NB4 (cell line): ENCODE measurements at regions not wholly inside any gene's neighbourhood (a gene's known extent, or its start where the extent isn't known, plus 50 kb on each side); places are given as distances from the start of the nearest gene placed in this dataset.

ENCODE experiments used
- MYC ChIP-seq: IDR thresholded peaks from 2 replicates; pipeline ENCODE4 v1.6.1; 2011; ENCODE audit warnings: low read depth, low read length
- POLR2A ChIP-seq: IDR thresholded peaks from 2 replicates; pipeline ENCODE4 v1.6.1; 2011; ENCODE audit warnings: mild to moderate bottlenecking; ENCODE audit not compliant: insufficient read length; ENCODE audit errors: extremely low read depth
- TF ChIP-seq, protein P1 (sequence below): IDR thresholded peaks from one replicate; pipeline ENCODE4 v1.5.1; 2012; ENCODE audit warnings: low read depth, low read length

DNA sequence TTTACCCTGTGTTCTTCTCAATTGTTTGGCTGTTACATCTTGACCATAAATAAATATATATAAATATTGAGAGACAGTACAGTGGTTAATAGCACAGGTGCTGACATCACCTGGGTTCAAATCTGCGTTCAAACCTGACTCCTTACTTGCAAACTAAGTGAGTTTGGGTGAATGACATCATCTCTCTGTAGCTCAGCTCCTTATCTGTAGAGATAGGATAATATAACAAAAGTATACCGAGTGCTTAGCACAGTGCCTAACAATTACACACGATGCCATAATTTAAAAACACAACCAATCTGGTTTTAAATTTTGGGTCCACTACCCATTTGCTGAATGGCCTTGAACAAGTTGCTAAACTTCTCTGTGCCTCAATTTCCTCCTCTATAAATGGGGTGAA lies 86.6 kb downstream of the RRAGC start:
- TF ChIP-seq POLR2A: no peak
- no peak for TF ChIP-seq MYC
- TF ChIP-seq, protein P1, sequence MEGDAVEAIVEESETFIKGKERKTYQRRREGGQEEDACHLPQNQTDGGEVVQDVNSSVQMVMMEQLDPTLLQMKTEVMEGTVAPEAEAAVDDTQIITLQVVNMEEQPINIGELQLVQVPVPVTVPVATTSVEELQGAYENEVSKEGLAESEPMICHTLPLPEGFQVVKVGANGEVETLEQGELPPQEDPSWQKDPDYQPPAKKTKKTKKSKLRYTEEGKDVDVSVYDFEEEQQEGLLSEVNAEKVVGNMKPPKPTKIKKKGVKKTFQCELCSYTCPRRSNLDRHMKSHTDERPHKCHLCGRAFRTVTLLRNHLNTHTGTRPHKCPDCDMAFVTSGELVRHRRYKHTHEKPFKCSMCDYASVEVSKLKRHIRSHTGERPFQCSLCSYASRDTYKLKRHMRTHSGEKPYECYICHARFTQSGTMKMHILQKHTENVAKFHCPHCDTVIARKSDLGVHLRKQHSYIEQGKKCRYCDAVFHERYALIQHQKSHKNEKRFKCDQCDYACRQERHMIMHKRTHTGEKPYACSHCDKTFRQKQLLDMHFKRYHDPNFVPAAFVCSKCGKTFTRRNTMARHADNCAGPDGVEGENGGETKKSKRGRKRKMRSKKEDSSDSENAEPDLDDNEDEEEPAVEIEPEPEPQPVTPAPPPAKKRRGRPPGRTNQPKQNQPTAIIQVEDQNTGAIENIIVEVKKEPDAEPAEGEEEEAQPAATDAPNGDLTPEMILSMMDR: no peak
